Left kidney (tissue), 1 donor: ENCODE measurements at regions not wholly inside any gene's neighbourhood (a gene's known extent, or its start where the extent isn't known, plus 50 kb on each side); places are given as distances from the start of the nearest gene placed in this dataset.

Experiments used
- DNase-seq: peaks from one replicate; pipeline ENCODE4 v3.0.0-alpha.2; 2013

DNA sequence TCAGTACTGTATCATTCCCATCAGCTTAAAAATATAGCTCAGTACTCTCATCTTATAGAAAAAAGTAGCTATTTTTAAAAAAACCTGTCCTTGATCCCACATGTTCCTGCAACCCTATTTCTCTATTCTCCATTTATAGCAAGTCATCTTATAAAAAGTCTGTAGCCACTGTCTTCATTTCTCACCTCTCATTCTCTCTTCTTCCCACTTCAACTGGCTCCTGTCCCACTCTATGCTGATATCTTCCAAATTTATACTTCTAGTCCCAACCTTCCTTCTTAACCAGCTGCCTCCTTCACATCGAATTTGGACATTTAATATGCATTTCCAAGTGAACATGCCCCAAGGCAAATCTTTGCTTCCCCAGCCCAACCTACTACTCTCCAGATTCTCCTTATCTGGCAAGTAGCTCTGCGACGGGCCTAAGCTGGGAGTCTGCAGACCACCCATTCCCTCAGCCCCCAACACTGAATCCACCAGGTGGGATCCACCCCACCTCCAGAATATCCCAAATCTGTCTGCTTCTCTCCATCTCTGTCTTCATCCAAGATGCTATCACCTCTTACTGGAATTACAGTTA, 52.0 kb upstream of the TANC2 start:
- no peak for DNase-seq

DNA sequence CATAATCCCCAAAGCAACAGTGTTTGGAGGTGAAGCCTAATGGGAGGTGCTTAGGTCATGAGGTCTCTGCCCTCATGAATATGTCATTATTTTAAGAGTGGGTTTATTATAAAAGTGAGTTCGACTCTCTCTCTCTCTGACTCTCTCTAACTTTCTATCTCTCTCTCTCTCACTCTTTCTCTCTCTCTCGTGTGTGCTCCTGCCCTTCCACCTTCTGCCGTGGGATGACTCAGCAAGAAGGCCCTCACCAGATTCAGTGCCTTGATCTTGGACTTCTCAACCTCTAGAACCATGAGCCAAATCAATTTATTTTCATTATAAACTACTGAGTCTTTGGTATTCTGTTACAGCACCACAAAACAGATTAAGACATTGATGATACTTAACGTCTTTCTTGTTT, 53.7 kb upstream of the TANC2 start:
- no peak for DNase-seq

DNA sequence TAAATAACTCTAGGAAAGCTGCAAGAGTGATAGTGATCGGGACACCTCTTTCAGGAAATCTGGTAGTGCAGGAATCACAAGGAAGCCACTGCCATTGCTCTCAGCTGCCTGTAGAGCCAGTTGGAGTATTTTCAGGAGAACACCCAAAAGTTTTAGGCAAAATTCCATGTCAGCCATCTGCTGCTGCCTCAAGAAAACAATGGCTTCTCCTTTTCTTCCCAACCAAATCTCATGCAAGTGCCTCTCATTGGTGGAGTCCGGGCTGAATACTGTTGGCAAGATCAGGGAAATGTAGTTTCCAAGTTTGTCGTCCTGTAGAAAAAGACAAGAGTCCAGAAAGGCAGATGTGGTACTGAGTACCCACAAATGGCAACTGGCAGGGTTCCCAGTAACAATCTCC, 54.9 kb upstream of the TANC2 start:
- DNase-seq: no peak

GRCh38 chr17:62910277-62910676, 55.8 kb upstream of the TANC2 start:
- no peak for DNase-seq

DNA sequence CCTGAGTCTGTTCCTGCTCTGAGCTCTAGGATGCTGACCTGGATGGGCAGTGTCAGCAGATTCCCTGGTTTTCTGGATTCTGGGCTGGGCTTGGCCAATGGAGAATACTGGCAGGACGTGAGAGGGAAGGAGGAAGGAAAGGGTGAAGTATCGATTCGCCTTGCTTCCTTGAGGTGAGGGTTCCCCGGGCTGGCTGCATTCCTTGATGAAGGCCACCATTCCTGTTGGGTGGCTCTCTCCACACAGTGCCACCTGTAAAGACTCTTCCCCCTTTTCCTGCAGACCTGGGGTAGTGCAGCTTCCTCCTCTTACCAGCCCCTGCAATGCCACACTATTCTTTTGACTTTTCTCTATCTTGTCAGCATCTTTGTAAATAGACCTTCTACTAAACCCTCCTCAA, 58.1 kb upstream of the TANC2 start:
- DNase-seq: no peak

GRCh38 chr17:62906881-62907280, 59.2 kb upstream of the TANC2 start:
- no peak for DNase-seq

GRCh38 chr17:62905233-62905632, 60.8 kb upstream of the TANC2 start:
- DNase-seq: no peak

DNA sequence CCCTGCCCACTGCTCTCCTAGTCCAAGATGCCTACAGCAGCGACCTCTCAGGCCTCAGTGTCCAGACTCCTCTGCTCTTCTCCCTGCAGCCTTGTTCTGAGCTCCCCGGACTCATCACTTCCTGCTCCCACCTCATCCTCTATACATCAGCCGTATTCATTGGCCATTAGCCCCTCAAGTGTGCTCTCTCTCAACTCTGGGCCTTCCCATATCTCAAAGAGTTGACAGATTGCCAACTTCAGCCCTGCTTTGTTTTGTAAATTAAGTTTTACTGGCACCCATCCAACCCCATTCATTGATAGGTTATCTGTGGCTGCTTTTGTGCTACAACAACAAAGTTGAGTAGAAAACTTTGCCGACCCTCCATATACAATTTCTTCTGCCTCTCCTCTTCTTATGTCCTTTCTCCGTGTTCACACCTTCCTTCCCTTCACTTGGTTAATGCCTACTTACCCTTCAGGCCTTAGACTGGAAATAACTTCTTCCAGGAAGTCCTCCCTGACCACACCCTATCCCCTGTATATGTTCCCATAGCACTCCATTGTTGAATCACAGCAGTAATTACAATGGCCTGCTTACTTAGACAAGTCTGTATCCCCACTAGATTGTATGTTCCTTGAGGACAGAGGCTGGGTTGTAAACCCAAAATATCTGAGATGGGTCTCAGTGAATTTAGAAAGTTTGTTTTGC, 63.4 kb upstream of the TANC2 start:
- no peak for DNase-seq

- DNase-seq: no peak
Measured at GRCh38 chr17:62901544-62901943, 64.5 kb upstream of the TANC2 start.

- DNase-seq: no peak
Measured at GRCh38 chr17:62900096-62900495, 65.9 kb upstream of the TANC2 start.

- no peak for DNase-seq
Measured at GRCh38 chr17:62899361-62899760, 66.7 kb upstream of the TANC2 start.

- no peak for DNase-seq
Measured at GRCh38 chr17:62898239-62898864, 67.7 kb upstream of the TANC2 start.

GRCh38 chr17:62897706-62898105, 68.3 kb upstream of the TANC2 start:
- DNase-seq: no peak

DNA sequence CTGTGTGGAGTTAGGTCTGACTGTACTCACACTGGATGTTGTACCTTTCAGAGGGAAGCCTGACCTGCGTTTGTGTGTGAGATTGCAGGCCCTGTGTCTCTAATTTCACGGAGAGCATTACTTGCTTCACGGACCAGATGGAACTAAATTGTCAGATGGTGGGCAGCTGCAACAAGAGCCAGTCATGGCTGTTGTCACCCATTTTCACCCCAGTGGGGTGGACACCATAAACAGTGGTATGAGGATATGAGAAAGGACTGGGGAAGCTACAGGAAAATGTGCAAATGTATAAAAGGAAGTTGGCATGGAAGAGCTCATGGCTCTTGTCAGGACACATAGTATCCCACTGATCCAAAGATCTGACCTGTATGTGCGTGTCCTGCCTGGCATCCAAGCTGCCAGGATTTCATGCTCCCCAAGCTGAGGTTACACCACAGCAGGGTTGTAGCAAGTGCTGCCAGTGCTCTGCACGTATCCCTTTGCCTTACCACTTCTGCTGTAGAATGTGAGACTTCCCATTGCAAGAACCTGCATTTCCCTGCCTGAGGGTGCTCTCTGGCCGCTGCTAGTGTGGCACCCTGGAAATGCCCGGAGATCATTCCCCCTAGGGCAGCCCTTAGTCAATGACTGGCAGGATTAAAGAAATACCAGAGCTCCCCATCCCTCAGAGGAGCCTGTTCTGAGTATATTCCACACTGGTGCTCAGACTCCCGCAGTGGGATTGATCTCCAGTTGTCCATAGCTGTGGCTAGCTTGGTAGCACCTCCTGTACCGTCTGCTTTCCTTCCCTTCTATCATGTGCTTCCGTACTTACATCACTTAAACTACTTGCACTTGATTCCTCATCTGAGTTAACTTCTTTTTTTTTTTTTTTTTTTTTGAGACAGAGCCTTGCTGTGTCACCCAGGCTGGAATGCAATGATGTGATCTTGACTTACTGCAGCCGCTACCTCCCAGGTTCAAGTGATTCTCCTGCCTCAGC, 70.4 kb upstream of the TANC2 start:
- DNase-seq: no peak

DNA sequence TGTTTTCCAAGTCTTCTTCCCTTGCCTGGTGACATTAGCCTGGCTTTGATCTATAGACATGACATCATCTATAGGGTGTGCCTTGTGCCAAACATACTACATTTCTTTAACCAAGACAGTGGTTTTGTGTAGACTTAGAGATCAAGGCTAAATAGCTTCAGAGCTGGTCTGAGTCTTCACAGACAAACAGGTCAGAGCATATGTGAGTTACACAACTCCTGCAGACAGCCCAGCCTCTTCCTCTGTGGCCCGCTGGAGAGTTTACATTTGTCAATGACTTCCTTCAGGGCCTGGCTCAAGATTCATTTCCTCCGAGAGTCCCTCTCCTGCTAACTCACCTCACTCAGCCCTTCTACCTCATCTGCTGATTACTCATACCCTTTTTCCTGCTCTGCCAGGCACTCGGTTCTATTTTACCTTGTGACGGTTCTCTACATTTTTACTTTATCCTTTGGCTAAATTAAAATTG, 73.1 kb upstream of the TANC2 start:
- DNase-seq: no peak

GRCh38 chr17:62892061-62892675, 73.9 kb upstream of the TANC2 start:
- peak; percentile 18 for DNase-seq

- no peak for DNase-seq
Measured at GRCh38 chr17:62891659-62892058, 74.4 kb upstream of the TANC2 start.

- no peak for DNase-seq
Measured at GRCh38 chr17:62888765-62889164, 77.3 kb upstream of the TANC2 start.

GRCh38 chr17:62888148-62888547, 77.9 kb upstream of the TANC2 start:
- DNase-seq: no peak

- no peak for DNase-seq
Measured at GRCh38 chr17:62887437-62887836, 78.6 kb upstream of the TANC2 start.

- DNase-seq: no peak
Measured at GRCh38 chr17:62884781-62885180, 76.7 kb upstream of the MARCHF10 start.

- no peak for DNase-seq
Measured at GRCh38 chr17:62882878-62883277, 74.8 kb upstream of the MARCHF10 start.
